WTC11 (cell line): ENCODE measurements at regions not wholly inside any gene's neighbourhood (a gene's known extent, or its start where the extent isn't known, plus 50 kb on each side); places are given as distances from the start of the nearest gene placed in this dataset.

Source experiments
- ATAC-seq: fragments of 200-7000 bp; cut with Tn5 transposase; 2 replicates; pipeline ENCODE4 v1.10.0; 2021; ENCODE audit warnings: mild to moderate bottlenecking, moderate library complexity
- CTCF ChIA-PET: fragments of 300-600 bp; sonication (Branson Sonifier 250); formaldehyde crosslinking; loops from one replicate; lab custom pipeline; 2021; ENCODE audit warnings: antibody characterized with exemption; lab: Charles Lee
- POLR2A ChIA-PET: fragments of 350-600 bp; sonication (Branson Sonifier 250); formaldehyde crosslinking; loops from one replicate; lab custom pipeline; 2021; ENCODE audit warnings: antibody characterized with exemption; lab: Charles Lee
- DNase-seq: peaks from one replicate; pipeline ENCODE4 v3.0.0; 2021; ENCODE audit warnings: low spot score
- H3K27ac Mint-ChIP-seq: 2 replicates; pipeline ENCODE4 v1.8.0; 2021; ENCODE audit warnings: mixed read lengths
- H3K27me3 Mint-ChIP-seq: 2 replicates; pipeline ENCODE4 v1.8.0; 2021; ENCODE audit warnings: low read depth, mild to moderate bottlenecking, moderate library complexity, mixed read lengths
- H3K36me3 Mint-ChIP-seq: 2 replicates; pipeline ENCODE4 v1.8.0; 2021; ENCODE audit warnings: mixed read lengths
- H3K4me1 Mint-ChIP-seq: 2 replicates; pipeline ENCODE4 v1.8.0; 2022; ENCODE audit warnings: mixed read lengths
- H3K4me3 Mint-ChIP-seq: 2 replicates; pipeline ENCODE4 v1.8.0; 2021; ENCODE audit warnings: mild to moderate bottlenecking, moderate library complexity, mixed read lengths
- H3K9me3 Mint-ChIP-seq: 2 replicates; pipeline ENCODE4 v1.8.0; 2021; ENCODE audit warnings: mixed read lengths
- ELF4 ChIP-seq: sonication (generic); formaldehyde crosslinking; IDR thresholded peaks from 2 replicates; pipeline ENCODE4 v1.8.1; 2022; ENCODE audit warnings: low read depth, mild to moderate bottlenecking, moderate library complexity, missing genetic modification reagents
- EMX1 ChIP-seq: fragments of 250-450 bp; sonication (Bioruptor Pico); IDR thresholded peaks from 2 replicates; pipeline ENCODE4 v1.8.0; 2021; ENCODE audit warnings: mild to moderate bottlenecking
- ETV6 ChIP-seq: sonication (generic); formaldehyde crosslinking; IDR thresholded peaks from 2 replicates; pipeline ENCODE4 v1.8.1; 2022; ENCODE audit warnings: mild to moderate bottlenecking, missing genetic modification reagents
- GRHL2 ChIP-seq: fragments of 250-450 bp; sonication (Bioruptor Pico); IDR thresholded peaks from 2 replicates; pipeline ENCODE4 v1.8.0; 2022; ENCODE audit warnings: mild to moderate bottlenecking, moderate library complexity; ENCODE audit not compliant: insufficient replicate concordance, severe bottlenecking
- GTF2I ChIP-seq: fragments of 250-450 bp; sonication (Bioruptor Pico); conservative IDR thresholded peaks from 2 replicates; pipeline ENCODE4 v1.4.0; 2021; ENCODE audit warnings: mild to moderate bottlenecking
- MYBL2 ChIP-seq: sonication (generic); formaldehyde crosslinking; IDR thresholded peaks from 2 replicates; pipeline ENCODE4 v1.8.1; 2023; ENCODE audit warnings: mild to moderate bottlenecking, moderate library complexity, missing genetic modification reagents
- NFATC4 ChIP-seq: fragments of 250-450 bp; sonication (Bioruptor Pico); IDR thresholded peaks from 2 replicates; pipeline ENCODE4 v1.9.0; 2021; ENCODE audit warnings: mild to moderate bottlenecking
- NFYB ChIP-seq: sonication (generic); formaldehyde crosslinking; conservative IDR thresholded peaks from 2 replicates; pipeline ENCODE4 v1.8.0; 2022; ENCODE audit warnings: low read depth, missing genetic modification reagents
- NR2C2 ChIP-seq: sonication (generic); formaldehyde crosslinking; IDR thresholded peaks from 2 replicates; pipeline ENCODE4 v1.8.0; 2022; ENCODE audit warnings: mild to moderate bottlenecking, missing genetic modification reagents
- PRRX2 ChIP-seq: fragments of 250-450 bp; sonication (Bioruptor Pico); IDR thresholded peaks from 2 replicates; pipeline ENCODE4 v1.8.0; 2021; ENCODE audit warnings: mild to moderate bottlenecking
- RORB ChIP-seq: fragments of 250-450 bp; sonication (Bioruptor Pico); IDR thresholded peaks from 2 replicates; pipeline ENCODE4 v1.9.0; 2021; ENCODE audit warnings: mild to moderate bottlenecking
- SMAD4 ChIP-seq: sonication (generic); formaldehyde crosslinking; IDR thresholded peaks from 2 replicates; pipeline ENCODE4 v1.8.0; 2022; ENCODE audit warnings: mild to moderate bottlenecking, missing genetic modification reagents
- TCF7 ChIP-seq: sonication (generic); formaldehyde crosslinking; IDR thresholded peaks from 2 replicates; pipeline ENCODE4 v1.8.0; 2022; ENCODE audit warnings: mild to moderate bottlenecking, low read depth, missing genetic modification reagents, moderate library complexity
- TP53 ChIP-seq: sonication (generic); formaldehyde crosslinking; IDR thresholded peaks from 2 replicates; pipeline ENCODE4 v1.8.1; 2023; ENCODE audit warnings: mild to moderate bottlenecking, missing genetic modification reagents
- ZBTB21 ChIP-seq: sonication (generic); formaldehyde crosslinking; IDR thresholded peaks from 2 replicates; pipeline ENCODE4 v1.8.1; 2023; ENCODE audit warnings: mild to moderate bottlenecking, missing genetic modification reagents, borderline replicate concordance
- ZNF671 ChIP-seq: fragments of 250-450 bp; sonication (Bioruptor Pico); IDR thresholded peaks from 2 replicates; pipeline ENCODE4 v1.8.0; 2021; ENCODE audit warnings: mild to moderate bottlenecking
- TF ChIP-seq, protein P1 (sequence below): sonication (generic); formaldehyde crosslinking; IDR thresholded peaks from 2 replicates; pipeline ENCODE4 v1.8.1; 2023; ENCODE audit warnings: mild to moderate bottlenecking, moderate library complexity, missing genetic modification reagents
- TF ChIP-seq, protein P2 (sequence below): fragments of 250-450 bp; sonication (Bioruptor Pico); IDR thresholded peaks from 2 replicates; pipeline ENCODE4 v1.9.0; 2021; ENCODE audit warnings: mild to moderate bottlenecking, borderline replicate concordance
- TF ChIP-seq, protein P3 (sequence below): sonication (generic); formaldehyde crosslinking; IDR thresholded peaks from 2 replicates; pipeline ENCODE4 v1.8.0; 2023; ENCODE audit warnings: missing genetic modification reagents, mild to moderate bottlenecking, borderline replicate concordance
- TF ChIP-seq, protein P4 (sequence below): sonication (generic); formaldehyde crosslinking; IDR thresholded peaks from 2 replicates; pipeline ENCODE4 v1.8.0; 2022; ENCODE audit warnings: missing genetic modification reagents
- TF ChIP-seq, protein P5 (sequence below): sonication (generic); formaldehyde crosslinking; IDR thresholded peaks from 2 replicates; pipeline ENCODE4 v1.8.1; 2022; ENCODE audit warnings: low read depth, missing genetic modification reagents, borderline replicate concordance

DNA sequence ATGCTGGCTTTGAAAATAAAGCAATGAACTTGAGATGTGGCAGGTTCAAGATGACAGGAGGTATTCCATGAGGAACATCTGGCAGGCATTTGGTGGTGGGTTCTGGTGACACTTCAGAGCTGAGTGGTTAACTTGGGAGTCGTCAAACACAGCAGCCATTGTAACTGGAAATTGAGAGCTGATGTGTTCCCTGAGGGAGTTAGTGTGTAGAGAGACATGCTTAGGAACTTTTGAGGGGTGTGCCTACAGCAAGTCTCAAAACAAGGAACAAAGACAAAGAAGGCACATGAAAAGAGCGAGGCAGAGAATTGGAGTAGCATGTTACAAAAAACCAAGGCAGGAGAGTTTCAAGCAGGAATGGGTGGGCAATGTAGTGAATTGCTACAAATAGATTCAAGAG lies 53.9 kb upstream of the KL start:
- Mint-ChIP-seq H3K27ac (no peak overlapping the region), H3K9me3 (no peaks in the 10 kb centered on the region), H3K4me3 (no peak overlapping the region), H3K4me1 (no peaks in the 10 kb centered on the region), H3K27me3 (peaks cover 19% of the 10 kb centered on the region), H3K36me3 (no peaks in the 10 kb centered on the region)
- ChIA-PET CTCF (no interaction called here), POLR2A (no interaction called here)
- ATAC-seq (no peak), DNase-seq (no peak)
- TF ChIP-seq ZNF671 (CRISPR knock-in tag), result no peak
- no peak for TF ChIP-seq NR2C2 (CRISPR knock-in tag)
- no peak for TF ChIP-seq NFYB (CRISPR knock-in tag)
- no peak for TF ChIP-seq ZBTB21 (CRISPR knock-in tag)
- no peak for TF ChIP-seq TCF7 (CRISPR knock-in tag)
- TF ChIP-seq NFATC4 (CRISPR knock-in tag), result no peak
- TF ChIP-seq ETV6 (CRISPR knock-in tag), result no peak
- TF ChIP-seq, protein P1, sequence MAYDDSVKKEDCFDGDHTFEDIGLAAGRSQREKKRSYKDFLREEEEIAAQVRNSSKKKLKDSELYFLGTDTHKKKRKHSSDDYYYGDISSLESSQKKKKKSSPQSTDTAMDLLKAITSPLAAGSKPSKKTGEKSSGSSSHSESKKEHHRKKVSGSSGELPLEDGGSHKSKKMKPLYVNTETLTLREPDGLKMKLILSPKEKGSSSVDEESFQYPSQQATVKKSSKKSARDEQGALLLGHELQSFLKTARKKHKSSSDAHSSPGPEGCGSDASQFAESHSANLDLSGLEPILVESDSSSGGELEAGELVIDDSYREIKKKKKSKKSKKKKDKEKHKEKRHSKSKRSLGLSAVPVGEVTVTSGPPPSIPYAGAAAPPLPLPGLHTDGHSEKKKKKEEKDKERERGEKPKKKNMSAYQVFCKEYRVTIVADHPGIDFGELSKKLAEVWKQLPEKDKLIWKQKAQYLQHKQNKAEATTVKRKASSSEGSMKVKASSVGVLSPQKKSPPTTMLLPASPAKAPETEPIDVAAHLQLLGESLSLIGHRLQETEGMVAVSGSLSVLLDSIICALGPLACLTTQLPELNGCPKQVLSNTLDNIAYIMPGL (CRISPR knock-in tag), result no peak
- no peak for TF ChIP-seq TP53 (CRISPR knock-in tag)
- TF ChIP-seq ELF4, result no peak
- no peak for TF ChIP-seq GRHL2 (CRISPR knock-in tag)
- TF ChIP-seq SMAD4 (CRISPR knock-in tag), result no peak
- no peak for TF ChIP-seq MYBL2 (CRISPR knock-in tag)

DNA sequence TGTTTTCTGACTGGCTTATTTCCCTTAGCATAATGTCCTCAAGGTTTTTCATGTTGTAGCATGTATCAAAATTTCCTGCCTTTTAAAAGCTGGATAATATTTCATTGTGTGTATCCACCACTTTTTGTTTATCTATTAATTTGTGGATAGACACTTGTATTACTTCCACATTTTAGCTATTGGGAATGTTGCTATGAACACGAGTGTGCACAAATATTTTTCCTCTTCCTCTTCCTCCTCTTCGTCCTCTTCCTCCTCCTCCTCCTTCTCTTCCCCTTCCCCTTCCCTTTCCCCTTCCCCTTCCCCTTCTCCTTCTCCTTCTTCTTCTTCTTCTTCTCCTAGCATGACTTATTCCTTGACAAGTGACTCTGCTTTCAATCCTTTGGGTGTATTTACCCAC lies 51.2 kb upstream of the KL start:
- no peaks in the 10 kb centered on the region for H3K4me1 Mint-ChIP-seq
- H3K27me3 Mint-ChIP-seq, result peaks cover 6% of the 10 kb centered on the region; the same call in 1 of the 2 replicates
- no peak overlapping the region for H3K4me3 Mint-ChIP-seq
- no peak for DNase-seq
- no peak overlapping the region for H3K27ac Mint-ChIP-seq
- ATAC-seq, result no peak
- CTCF ChIA-PET, result no interaction called here
- POLR2A ChIA-PET, result no interaction called here
- no peaks in the 10 kb centered on the region for H3K9me3 Mint-ChIP-seq
- H3K36me3 Mint-ChIP-seq, result no peaks in the 10 kb centered on the region
- TF ChIP-seq, protein P2, sequence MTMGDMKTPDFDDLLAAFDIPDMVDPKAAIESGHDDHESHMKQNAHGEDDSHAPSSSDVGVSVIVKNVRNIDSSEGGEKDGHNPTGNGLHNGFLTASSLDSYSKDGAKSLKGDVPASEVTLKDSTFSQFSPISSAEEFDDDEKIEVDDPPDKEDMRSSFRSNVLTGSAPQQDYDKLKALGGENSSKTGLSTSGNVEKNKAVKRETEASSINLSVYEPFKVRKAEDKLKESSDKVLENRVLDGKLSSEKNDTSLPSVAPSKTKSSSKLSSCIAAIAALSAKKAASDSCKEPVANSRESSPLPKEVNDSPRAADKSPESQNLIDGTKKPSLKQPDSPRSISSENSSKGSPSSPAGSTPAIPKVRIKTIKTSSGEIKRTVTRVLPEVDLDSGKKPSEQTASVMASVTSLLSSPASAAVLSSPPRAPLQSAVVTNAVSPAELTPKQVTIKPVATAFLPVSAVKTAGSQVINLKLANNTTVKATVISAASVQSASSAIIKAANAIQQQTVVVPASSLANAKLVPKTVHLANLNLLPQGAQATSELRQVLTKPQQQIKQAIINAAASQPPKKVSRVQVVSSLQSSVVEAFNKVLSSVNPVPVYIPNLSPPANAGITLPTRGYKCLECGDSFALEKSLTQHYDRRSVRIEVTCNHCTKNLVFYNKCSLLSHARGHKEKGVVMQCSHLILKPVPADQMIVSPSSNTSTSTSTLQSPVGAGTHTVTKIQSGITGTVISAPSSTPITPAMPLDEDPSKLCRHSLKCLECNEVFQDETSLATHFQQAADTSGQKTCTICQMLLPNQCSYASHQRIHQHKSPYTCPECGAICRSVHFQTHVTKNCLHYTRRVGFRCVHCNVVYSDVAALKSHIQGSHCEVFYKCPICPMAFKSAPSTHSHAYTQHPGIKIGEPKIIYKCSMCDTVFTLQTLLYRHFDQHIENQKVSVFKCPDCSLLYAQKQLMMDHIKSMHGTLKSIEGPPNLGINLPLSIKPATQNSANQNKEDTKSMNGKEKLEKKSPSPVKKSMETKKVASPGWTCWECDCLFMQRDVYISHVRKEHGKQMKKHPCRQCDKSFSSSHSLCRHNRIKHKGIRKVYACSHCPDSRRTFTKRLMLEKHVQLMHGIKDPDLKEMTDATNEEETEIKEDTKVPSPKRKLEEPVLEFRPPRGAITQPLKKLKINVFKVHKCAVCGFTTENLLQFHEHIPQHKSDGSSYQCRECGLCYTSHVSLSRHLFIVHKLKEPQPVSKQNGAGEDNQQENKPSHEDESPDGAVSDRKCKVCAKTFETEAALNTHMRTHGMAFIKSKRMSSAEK (CRISPR knock-in tag), result no peak
- TF ChIP-seq RORB (CRISPR knock-in tag) (no peak), PRRX2 (CRISPR knock-in tag) (no peak), EMX1 (no peak), ELF4 (no peak), GTF2I (CRISPR knock-in tag) (no peak)
- TF ChIP-seq, protein P3, sequence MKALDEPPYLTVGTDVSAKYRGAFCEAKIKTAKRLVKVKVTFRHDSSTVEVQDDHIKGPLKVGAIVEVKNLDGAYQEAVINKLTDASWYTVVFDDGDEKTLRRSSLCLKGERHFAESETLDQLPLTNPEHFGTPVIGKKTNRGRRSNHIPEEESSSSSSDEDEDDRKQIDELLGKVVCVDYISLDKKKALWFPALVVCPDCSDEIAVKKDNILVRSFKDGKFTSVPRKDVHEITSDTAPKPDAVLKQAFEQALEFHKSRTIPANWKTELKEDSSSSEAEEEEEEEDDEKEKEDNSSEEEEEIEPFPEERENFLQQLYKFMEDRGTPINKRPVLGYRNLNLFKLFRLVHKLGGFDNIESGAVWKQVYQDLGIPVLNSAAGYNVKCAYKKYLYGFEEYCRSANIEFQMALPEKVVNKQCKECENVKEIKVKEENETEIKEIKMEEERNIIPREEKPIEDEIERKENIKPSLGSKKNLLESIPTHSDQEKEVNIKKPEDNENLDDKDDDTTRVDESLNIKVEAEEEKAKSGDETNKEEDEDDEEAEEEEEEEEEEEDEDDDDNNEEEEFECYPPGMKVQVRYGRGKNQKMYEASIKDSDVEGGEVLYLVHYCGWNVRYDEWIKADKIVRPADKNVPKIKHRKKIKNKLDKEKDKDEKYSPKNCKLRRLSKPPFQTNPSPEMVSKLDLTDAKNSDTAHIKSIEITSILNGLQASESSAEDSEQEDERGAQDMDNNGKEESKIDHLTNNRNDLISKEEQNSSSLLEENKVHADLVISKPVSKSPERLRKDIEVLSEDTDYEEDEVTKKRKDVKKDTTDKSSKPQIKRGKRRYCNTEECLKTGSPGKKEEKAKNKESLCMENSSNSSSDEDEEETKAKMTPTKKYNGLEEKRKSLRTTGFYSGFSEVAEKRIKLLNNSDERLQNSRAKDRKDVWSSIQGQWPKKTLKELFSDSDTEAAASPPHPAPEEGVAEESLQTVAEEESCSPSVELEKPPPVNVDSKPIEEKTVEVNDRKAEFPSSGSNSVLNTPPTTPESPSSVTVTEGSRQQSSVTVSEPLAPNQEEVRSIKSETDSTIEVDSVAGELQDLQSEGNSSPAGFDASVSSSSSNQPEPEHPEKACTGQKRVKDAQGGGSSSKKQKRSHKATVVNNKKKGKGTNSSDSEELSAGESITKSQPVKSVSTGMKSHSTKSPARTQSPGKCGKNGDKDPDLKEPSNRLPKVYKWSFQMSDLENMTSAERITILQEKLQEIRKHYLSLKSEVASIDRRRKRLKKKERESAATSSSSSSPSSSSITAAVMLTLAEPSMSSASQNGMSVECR (CRISPR knock-in tag), result no peak
- TF ChIP-seq, protein P4, sequence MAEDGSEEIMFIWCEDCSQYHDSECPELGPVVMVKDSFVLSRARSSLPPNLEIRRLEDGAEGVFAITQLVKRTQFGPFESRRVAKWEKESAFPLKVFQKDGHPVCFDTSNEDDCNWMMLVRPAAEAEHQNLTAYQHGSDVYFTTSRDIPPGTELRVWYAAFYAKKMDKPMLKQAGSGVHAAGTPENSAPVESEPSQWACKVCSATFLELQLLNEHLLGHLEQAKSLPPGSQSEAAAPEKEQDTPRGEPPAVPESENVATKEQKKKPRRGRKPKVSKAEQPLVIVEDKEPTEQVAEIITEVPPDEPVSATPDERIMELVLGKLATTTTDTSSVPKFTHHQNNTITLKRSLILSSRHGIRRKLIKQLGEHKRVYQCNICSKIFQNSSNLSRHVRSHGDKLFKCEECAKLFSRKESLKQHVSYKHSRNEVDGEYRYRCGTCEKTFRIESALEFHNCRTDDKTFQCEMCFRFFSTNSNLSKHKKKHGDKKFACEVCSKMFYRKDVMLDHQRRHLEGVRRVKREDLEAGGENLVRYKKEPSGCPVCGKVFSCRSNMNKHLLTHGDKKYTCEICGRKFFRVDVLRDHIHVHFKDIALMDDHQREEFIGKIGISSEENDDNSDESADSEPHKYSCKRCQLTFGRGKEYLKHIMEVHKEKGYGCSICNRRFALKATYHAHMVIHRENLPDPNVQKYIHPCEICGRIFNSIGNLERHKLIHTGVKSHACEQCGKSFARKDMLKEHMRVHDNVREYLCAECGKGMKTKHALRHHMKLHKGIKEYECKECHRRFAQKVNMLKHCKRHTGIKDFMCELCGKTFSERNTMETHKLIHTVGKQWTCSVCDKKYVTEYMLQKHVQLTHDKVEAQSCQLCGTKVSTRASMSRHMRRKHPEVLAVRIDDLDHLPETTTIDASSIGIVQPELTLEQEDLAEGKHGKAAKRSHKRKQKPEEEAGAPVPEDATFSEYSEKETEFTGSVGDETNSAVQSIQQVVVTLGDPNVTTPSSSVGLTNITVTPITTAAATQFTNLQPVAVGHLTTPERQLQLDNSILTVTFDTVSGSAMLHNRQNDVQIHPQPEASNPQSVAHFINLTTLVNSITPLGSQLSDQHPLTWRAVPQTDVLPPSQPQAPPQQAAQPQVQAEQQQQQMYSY (CRISPR knock-in tag), result no peak
- TF ChIP-seq, protein P5, sequence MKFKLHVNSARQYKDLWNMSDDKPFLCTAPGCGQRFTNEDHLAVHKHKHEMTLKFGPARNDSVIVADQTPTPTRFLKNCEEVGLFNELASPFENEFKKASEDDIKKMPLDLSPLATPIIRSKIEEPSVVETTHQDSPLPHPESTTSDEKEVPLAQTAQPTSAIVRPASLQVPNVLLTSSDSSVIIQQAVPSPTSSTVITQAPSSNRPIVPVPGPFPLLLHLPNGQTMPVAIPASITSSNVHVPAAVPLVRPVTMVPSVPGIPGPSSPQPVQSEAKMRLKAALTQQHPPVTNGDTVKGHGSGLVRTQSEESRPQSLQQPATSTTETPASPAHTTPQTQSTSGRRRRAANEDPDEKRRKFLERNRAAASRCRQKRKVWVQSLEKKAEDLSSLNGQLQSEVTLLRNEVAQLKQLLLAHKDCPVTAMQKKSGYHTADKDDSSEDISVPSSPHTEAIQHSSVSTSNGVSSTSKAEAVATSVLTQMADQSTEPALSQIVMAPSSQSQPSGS (CRISPR knock-in tag), result no peak
